ENCODE measurements at regions not wholly inside any gene's neighbourhood (a gene's known extent, or its start where the extent isn't known, plus 50 kb on each side); places are given as distances from the start of the nearest gene placed in this dataset.

- TF ChIP-seq CTCF (conservative IDR thresholded peaks at IDR 0.05; ENCODE audit: low read length) (peak; percentile 43), EZH2phosphoT487 (IDR thresholded peaks at IDR 0.05; ENCODE audit: borderline replicate concordance, low read depth, low read length) (no peak)
These were observed 1276.8 kb downstream of the OLFM4 start for GRCh38 chr13:54305377-54305776.
